GM23248 (cell line): ENCODE measurements at regions not wholly inside any gene's neighbourhood (a gene's known extent, or its start where the extent isn't known, plus 50 kb on each side); places are given as distances from the start of the nearest gene placed in this dataset.

ENCODE experiments used
- EZH2 ChIP-seq: fragments of 200-600 bp; sonication (generic); IDR thresholded peaks from 2 replicates; pipeline ENCODE4 v1.6.1; 2018; ENCODE audit warnings: antibody characterized with exemption, mild to moderate bottlenecking; ENCODE audit not compliant: insufficient read depth, poor library complexity, severe bottlenecking
- EZH2phosphoT487 ChIP-seq: fragments of 200-600 bp; sonication (generic); IDR thresholded peaks from 2 replicates; pipeline ENCODE4 v1.6.1; 2018; ENCODE audit warnings: antibody characterized with exemption, moderate library complexity, mild to moderate bottlenecking, low read depth; ENCODE audit not compliant: insufficient read depth

- TF ChIP-seq EZH2 (no peak), EZH2phosphoT487 (no peak)
These were observed 124.4 kb upstream of the AFDN start for GRCh38 chr6:167702241-167702827.
